HG03108 (cell line): ENCODE measurements at regions not wholly inside any gene's neighbourhood (a gene's known extent, or its start where the extent isn't known, plus 50 kb on each side); places are given as distances from the start of the nearest gene placed in this dataset.
"Not testable (repeated sequence)": the region's sequence is repeated elsewhere in the genome, so short reads cannot be mapped to it uniquely, and the experiment has no call there.

Experiments
- ATAC-seq: cut with Tn5 transposase; IDR thresholded peaks from one replicate; pipeline ENCODE4 v1.9.1; 2021; ENCODE audit warnings: moderate library complexity; ENCODE audit not compliant: unreplicated experiment

DNA sequence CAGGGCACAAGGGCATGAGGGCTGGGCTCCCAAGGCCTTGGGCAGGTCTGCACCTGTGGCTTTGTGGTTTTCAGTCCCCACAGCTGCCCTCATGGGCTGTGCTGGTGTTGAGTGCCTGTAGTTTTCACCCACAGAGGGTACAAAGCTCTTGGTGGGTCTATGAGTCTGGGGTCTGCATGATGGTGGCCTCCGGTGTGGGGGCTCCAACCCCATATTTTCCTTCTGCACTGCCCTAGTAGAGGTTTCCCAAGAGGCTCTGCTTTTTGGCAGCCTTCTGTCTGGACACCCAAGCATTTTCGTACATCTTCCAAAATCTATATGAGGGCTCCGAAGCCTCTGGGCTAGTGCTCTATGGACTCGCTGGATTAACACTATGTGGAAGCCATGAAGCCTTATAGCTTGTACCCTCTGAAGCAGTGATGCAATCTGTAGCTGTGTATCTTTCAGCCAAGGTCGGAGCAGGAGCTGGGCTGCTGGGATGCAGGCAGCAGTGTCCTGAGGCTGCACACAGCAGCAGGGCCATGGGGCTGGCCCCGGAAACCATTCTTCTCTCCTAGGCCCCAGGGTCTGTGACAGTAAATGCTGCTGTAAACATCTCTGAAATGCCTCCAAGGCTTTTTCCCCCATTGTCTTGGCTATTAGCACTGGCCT is 240.3 kb downstream of the CWH43 start:
- not testable (repeated sequence) for ATAC-seq

GRCh38 chr4:49227941-49228340 is 241.9 kb downstream of the CWH43 start:
- ATAC-seq = not testable (repeated sequence)

GRCh38 chr4:49229243-49229642 is 243.2 kb downstream of the CWH43 start:
- ATAC-seq = not testable (repeated sequence)

DNA sequence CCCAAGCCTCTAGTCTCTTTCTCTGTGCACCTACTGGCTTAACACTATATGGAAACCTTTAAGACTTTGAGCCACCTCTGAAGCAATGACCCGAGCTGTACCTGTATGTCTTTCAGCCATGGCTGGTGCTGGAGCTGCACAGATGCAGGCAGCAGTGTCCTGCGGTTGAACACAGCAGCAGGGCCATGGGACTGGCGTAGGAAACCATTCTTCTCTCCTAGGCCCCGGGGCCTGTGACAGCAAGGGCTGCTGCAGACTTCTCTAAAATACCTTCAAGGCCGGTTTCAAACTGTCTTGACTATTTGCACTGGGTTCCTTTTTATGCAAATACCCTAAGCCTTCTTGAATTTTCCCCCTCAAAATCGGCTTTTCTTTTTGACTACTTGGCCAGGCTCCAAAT is 243.6 kb downstream of the CWH43 start:
- not testable (repeated sequence) for ATAC-seq

GRCh38 chr4:49233346-49233745 is 247.3 kb downstream of the CWH43 start:
- not testable (repeated sequence) for ATAC-seq

- ATAC-seq = not testable (repeated sequence)
Observed at GRCh38 chr4:49233749-49234148, 247.7 kb downstream of the CWH43 start.

DNA sequence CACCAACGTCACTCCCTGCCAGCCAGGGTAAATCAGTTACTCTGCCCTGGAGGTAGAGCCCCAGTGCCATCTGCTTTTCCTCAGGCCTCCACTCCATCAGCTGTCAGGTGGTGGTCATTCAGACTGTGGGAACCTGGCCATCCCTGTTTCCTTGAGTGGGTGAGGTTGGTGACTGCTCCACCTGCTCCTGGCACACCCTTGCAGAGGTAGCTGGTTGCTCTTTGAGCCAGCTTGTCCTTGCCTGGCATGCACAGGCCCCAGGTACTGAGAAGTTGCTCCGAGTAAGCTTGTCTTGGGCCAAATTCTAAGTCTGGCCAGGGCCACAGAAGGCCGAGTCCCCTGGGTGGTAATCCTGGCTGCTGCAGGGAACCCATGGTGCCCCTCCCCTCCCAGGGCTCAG is 248.3 kb downstream of the CWH43 start:
- ATAC-seq = not testable (repeated sequence)

- not testable (repeated sequence) for ATAC-seq
Observed at GRCh38 chr4:49235413-49236160, 249.5 kb downstream of the CWH43 start.

DNA sequence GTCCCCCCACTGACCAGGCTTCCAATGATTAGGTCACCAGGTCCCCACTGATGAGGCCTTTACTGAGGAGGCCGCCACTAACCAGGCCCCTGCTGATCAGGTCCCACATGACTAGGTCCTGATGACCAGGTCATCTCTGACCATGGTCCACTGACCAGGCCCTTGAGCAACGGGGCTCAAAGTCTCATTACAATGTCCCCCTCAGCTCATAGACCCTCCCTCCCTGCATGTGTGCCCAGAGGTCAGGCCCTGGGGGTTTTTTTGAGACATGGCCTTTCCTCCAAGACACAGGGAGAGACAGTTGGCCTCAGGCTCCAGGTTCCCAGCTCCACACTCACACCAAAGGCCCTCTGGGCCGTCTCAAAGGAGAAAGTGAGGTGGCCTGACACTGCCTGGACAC is 250.4 kb downstream of the CWH43 start:
- ATAC-seq = not testable (repeated sequence)

DNA sequence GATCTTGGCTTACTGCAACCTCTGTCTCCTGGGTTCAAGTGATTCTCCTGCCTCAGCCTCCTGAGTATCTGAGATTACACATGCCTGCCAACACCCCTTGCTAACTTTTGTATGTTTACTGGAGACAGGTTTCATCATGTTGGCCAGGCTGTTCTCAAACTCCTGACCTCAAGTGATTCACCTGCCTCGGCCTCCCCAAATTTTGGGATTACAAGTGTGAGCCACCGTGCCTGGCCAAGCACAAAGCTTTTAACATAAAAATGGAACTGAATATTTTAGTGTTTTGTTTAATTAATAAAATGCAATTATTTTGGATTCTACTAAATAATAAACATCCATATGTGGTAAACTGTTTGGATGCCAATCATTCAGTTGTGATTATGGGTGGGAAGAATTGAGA is 255.2 kb downstream of the CWH43 start:
- ATAC-seq = not testable (repeated sequence)

- not testable (repeated sequence) for ATAC-seq
Observed at GRCh38 chr4:49262786-49263185, 276.7 kb downstream of the CWH43 start.

GRCh38 chr4:49270435-49270834 is 284.4 kb downstream of the CWH43 start:
- not testable (repeated sequence) for ATAC-seq

DNA sequence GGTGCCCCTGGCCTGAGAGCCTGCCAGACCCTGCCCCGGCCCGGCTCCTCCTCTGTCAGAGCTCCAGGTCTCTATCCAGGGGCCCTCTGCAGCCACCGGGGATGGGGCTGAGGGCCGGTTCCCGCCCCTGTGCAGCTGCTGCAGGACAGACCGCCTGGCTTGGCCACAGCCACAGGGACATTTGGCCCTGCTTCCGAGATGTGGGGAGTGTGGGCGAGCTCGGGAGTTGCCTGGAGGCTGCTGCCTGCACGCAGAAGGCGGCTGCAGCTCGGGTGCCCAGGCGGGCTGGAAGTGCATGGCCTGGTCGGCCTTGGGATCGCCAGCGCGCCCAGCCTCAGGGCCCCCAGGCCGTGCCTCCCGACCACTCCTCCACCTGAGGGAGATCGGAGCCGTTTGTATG is 284.8 kb downstream of the CWH43 start:
- ATAC-seq = not testable (repeated sequence)

GRCh38 chr4:49285905-49286304 is 299.8 kb downstream of the CWH43 start:
- not testable (repeated sequence) for ATAC-seq

DNA sequence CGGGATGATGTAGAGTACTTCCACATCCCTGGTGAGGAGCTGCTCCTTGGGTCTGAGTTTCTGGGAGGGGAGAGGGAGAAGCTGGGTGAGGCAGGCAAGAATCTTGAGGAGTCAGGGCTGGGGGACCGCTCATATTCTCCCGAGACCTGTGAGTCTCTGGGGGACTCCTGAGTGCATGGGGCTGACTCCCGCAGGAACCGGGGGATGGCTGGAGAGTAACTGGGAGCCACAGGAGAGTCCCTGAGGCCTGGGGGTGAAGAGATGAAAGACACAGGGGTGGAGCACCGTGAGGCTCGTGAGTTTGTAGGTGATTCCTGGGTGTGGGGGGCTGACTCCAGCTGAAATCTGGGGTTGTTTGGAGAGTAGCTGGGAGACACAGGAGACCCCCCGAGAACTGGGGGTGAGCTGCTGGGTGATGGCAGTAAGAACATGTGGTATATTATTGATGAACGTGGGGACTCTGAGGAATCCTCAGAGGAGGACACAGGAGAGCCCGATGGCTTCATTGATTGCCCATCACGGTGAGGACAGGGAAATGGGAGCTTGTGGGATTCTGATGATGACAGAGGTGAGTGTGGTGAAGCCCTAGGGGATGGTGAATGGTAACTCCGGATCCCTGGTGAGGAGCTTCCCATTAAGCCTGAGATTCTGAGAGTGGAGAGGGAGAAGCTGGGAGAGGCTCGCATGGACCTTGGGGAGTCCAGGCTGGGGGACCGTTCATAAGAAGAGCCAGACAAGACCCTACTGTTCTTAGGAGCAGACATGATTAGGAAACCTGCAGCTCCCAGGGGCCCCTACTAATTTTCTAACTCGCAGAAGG is 301.1 kb downstream of the CWH43 start:
- ATAC-seq = not testable (repeated sequence)

- not testable (repeated sequence) for ATAC-seq
Observed at GRCh38 chr4:49287893-49288292, 301.8 kb downstream of the CWH43 start.

- not testable (repeated sequence) for ATAC-seq
Observed at GRCh38 chr4:49288796-49289195, 302.7 kb downstream of the CWH43 start.

GRCh38 chr4:49314815-49315214 is 328.7 kb downstream of the CWH43 start:
- ATAC-seq = not testable (repeated sequence)

- not testable (repeated sequence) for ATAC-seq
Observed at GRCh38 chr4:49320725-49321410, 334.8 kb downstream of the CWH43 start.

- ATAC-seq = not testable (repeated sequence)
Observed at GRCh38 chr4:49321511-49322300, 335.6 kb downstream of the CWH43 start.
